HT1080 (cell line): ENCODE measurements at regions not wholly inside any gene's neighbourhood (a gene's known extent, or its start where the extent isn't known, plus 50 kb on each side); places are given as distances from the start of the nearest gene placed in this dataset.
A peak's percentile ranks its signal among the peaks of the same experiment; 100 is the strongest.
"Not testable (repeated sequence)": the region's sequence is repeated elsewhere in the genome, so short reads cannot be mapped to it uniquely, and the experiment has no call there.

Experiments
- DNase-seq: peaks from one replicate; pipeline ENCODE4 v3.0.0-alpha.2; 2015; ENCODE audit warnings: low read depth

DNA sequence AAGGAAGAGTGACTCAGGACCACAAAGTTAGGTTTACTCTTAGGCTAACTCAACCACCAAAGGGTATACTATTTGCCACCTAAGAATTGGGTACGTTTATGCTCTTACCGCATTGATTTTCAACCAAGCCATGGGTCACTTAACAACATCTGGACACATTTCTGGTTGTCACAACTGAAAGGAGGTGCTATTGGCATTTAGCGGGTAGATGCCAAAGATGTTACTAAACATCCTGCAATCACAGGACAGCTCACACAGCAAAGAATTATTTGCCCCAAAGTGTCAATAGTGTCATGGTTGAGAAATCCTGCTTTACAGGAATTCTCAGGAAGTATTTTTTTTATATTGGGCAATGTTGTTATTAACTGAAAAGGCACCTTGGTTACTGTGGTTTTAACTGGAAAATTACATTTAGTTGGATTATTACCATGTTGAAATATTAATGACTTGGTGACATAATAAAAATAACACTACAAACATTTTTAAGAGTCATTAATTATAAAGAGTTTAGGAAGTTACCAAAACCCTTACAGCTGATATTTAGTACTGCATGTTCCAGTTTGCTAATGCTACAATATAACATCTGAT is 185.0 kb upstream of the TMEM196 start:
- peak; percentile 96 for DNase-seq

DNA sequence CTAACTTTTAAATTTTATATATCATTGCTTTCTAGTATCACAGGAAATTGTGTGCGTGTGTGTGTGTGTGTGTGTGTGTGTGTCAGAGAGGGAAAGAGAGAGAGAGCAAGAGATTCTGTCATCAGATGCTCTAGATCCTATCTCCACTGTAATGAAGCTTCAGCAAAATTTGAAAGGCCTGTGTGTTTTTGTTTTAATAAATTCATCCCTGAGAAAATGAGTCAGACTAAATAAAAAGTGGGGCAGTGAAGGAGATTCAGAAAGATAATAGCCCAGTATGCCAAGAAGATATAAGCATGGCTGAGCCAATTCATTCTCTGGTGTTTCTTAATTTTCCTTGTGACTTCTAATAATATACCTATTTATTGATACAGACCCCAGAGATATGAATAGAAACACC is 184.2 kb upstream of the TMEM196 start:
- peak; percentile 58 for DNase-seq

DNA sequence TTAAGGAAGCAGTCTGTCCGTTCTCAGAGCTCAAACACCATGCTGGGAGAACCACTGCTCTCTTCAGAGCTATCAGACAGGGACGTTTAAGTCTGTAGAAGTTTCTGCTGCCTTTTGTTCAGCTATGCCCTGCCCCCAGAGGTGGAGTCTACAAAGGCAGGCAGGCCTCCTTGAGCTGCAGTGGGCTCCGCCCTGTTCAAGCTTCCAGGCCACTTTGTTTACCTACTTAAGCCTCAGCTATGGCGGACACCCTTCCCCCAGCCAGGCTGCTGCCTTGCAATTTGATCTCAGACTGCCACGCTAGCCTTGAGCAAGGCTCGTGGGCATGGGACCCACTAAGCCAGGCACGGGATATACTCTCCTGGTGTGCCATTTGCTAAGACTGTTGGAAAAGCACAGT is 180.7 kb upstream of the TMEM196 start:
- not testable (repeated sequence) for DNase-seq

DNA sequence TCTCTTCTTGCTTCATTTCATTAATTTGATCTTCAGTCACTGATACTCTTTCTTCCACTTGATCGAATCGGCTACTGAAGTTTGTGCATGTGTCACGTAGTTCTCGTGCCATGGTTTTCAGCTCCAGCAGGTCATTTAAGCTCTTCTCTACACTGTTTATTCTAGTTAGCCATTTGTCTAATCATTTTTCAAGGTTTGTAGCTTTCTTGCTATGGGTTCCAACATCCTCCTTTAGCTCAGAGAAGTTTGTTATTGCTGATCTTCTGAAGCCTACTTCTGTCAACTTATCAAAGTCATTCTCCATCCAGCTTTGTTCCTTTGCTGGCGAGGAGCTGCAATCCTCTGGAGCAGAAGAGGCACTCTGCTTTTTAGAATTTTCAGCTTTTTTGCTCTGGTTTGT is 180.0 kb upstream of the TMEM196 start:
- not testable (repeated sequence) for DNase-seq

DNA sequence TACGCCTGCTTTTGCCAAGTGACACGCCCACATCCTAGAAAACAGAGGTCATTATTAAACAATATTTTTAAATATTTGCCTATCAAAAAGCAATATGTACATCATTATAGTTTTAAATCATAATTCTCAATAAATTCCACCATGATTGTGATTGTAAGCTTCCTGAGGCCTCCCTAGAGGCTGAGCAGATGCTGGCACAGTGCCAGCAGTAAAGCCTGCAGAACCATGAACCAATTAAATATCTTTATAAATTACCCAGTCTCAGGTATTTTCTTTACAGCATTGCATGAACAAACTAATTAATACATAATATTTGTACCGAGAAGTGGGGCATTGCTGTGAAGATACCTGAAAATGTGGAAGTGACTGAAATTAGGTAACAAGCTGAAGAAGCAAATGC is 174.7 kb upstream of the TMEM196 start:
- DNase-seq = no peak

DNA sequence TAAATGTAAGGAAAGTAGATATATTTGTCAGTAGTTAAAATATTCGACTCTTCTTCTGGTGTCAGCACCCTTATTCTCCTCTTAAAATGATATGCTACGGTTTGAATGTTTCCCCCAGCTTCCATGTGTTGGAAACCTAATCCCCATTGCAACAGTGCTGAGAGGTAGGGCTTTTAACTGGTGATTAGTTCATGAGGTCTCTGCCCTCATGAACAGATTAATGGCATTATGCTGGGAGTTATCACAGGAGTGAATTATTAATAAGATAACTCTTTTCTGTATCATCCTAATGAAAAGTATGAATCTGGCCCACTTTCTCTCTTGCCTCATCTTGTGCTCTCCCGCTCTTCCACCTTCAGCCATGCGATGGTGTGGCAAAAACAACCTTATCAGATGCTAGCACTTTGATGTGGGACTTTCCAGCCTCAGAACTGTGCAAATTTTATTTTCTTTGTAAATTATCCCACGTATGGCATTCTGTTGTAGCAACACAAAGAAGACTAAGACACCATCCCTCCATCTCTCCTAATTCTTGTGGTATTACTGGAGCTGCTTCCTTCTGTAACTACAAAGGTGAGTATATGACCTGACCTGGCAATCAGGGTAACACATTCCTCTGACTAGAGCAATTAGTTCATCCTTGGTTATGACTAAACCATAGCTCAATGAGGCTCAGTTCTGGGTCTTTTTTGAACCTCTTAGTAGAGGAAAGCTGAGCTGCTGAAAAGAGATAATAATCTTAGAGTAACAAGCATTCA is 171.1 kb upstream of the TMEM196 start:
- no peak for DNase-seq

DNA sequence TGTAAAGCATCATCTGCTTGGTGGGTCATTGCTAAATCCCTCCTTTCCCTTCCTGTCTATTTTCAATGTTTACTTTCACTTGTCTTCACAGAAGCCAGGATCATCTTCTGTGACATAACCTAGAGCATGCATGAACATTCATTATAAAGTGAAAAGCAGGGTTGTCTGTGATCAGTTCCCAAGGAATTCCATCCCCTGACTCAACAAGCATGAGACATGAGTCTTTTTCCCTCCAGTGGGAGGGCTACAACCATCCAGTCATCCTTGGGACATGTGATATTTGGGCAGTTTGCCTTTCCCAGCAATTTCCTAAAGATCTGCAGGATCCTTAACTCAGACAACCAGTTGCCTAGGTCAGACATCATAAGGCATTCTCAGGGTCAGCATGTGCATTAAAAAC is 166.3 kb upstream of the TMEM196 start:
- DNase-seq = peak; percentile 89

DNA sequence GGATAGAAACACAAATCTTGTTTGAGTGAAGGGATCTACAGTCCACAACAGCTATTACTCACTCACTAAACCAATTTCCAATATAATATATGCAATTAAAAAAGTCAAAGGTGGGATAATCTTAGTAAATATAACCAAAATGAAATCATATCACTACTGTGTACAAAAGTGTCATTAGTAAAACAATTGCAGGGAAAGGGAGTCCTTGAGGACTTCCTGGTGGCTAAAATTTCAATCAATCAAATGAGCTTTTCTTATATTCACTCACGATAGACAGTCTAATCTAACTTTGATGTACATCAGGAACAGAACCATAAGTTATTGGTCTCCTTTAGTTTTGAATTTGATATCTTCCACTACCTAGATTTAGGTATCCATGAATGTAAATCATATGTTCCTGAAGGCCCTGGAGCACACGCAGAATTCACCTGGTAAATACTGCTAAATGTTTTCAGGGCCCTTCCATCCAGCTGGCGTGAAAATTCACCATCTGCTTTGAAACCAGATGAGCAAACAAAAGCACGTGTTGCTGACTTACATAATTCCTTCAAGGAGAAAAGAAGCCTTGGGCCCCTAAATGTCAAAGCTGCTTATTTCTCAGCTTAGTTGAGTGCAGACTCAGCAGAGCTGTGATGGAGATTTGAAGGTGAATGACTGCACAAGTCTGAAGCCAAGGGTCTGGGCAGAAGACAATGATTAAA is 159.3 kb upstream of the TMEM196 start:
- no peak for DNase-seq

DNA sequence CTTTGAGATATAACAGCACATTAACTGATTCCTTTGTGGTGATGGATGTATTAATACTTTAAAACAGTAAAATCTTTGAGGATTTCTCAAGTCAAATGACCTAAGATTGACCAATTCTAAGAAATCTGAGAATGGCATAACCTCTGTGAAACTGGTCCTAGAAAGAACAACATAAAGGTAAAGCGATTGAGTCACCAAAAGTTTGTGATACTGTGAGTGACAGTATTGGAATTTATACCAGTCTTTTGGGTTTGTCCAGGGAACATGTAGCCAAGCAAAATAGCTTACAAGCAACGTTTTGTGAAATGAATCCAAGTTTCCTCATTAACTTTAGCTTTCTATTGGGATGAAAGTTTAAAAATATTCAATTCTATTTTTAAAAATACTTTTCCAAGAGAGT is 157.4 kb upstream of the TMEM196 start:
- no peak for DNase-seq

DNA sequence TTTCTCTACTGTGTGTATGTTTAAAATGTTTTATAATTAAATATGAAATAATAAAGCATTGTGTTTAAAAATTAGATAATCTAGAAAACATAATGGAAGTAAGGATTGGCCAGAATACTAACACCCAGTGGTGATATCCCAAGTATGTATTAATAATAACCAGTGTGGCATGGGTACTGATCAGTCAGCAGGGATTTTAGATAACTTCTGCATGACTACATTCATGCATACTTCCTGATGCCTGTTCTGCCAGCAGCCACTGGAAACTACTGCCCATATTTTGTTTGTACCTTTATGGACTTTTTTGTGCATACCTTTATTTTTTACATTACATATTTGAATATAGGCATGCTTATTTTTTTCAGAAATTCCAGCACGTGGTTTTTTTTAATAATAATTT is 156.6 kb upstream of the TMEM196 start:
- DNase-seq = no peak

DNA sequence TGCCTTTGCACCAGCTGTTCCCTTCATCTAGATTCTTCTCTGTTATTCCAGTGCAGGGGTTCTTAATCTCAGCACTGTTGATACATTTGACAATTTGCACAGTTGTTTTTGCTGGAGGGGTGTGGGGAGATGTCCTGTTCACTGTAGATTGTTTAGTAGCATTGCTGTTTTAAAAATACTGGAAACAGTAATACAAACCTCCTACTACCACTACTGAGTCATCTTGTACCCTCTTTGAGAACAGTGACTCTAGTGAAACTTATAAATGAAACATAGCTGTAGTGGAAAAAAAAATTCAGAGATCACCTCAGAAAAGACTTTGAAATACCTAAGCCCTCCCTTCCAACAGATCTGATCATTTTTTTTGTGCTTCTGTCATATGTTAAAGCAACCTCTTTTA is 154.8 kb upstream of the TMEM196 start:
- DNase-seq = no peak

DNA sequence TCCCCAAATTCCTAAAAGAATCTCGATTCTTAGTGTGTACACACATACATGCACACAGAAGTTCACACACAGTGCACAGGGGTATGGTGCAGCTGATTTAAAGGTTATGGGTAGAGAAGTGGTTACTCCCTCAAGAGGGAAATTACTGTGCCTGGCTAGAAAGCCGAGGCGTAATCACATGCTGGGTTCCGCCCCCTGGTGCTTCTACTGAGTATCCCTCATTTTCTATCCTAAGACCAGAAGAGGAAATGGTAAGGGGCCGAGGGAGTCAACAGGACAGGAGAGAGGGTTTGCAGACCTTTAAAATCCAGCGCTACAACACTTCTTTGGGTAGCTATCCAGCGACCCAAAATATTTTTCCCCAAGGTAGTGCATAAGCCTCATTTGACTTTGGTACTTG is 147.3 kb upstream of the TMEM196 start:
- DNase-seq = no peak

DNA sequence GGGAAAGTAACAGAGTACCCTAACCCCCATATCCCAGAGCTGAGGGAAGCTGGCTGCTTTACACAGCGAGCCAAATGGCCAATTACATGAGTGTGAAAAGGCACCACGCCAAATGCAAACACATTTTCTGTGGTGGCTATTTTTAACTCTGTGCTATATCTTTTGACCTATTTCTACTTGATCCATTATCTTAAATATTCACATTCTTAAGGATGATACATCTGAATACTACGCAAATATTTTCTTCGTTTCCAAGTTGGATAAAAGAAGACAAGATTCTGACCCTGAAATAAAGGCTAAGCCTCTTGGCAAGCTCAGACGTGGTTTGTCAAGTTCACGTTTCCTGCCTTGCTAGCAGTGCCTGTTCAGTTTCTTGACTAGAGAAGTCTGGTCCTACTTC is 146.7 kb upstream of the TMEM196 start:
- DNase-seq = no peak

DNA sequence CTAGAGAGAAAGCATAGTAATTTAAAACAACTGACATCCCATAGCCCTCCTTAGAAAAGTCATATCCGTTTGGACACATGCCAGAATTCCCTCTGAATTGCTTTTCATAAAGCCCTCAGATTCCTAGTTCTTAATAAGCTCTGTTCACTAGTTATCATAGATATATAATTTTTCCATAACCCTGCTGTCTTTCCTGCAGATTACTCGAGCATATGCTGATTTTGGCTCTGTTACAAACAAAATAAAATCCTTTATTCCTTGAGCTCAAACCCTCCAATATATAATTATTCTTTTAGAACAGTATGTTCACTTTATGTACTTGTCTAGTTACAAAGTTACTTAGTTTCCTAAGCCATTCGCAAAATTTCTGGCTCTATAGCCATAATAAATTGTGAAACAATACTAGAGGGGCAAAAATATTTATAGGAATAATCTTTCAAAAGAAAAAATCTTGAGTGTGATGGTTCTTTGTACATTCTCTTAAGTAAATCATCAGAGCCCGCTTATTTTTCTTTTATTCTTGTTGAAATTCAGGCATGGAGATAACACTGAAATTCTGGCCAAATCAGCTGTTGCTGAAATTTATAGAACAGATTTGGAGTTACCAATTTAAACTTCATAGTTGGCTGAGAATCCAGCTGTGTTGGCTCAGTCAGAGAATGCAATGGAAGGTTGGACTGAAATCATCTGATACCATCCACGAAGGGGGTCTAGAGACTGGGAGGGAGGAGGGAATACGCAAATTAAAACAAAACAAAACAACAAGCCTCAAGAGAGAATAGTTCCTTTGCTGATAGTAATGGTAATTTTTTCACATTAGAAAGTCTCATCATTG is 146.1 kb upstream of the TMEM196 start:
- peak; percentile 7 for DNase-seq

DNA sequence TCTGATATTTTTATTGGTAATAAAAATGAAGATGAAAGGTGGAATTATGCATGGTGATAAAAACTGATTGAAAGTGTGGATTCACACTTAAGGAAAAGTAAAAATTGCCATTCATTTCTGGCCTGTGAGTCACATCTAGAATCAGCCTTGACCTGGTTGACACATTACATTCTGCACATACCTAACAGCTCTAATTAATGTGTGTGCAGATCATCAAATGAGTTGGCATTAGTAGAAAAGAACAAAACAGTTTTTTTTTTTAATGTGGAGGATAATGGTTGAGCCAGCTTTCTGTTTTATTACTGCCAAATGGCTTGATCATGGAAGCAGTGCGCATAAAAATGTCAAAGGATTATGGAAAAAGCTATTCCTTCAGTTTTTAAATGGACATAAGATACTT is 142.6 kb upstream of the TMEM196 start:
- peak; percentile 49 for DNase-seq

DNA sequence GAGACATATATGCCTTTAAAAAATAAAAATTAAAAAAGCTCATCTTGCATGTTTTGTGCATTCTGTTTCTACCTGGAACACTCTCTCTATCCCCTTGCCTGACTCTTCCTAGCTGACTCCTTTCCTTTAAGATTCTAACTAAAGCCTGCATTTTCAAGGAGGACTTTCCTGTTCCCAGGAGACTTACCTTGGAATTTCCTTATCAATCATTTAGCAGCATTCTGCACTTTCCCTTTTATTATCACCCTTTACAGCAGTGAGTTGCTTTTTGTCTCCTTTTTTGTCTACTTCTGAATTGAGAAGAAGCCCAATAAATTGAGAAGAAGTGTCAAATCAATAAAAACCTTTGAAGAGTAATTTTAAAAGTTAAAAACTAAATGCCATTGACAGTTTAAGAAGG is 142.2 kb upstream of the TMEM196 start:
- no peak for DNase-seq

DNA sequence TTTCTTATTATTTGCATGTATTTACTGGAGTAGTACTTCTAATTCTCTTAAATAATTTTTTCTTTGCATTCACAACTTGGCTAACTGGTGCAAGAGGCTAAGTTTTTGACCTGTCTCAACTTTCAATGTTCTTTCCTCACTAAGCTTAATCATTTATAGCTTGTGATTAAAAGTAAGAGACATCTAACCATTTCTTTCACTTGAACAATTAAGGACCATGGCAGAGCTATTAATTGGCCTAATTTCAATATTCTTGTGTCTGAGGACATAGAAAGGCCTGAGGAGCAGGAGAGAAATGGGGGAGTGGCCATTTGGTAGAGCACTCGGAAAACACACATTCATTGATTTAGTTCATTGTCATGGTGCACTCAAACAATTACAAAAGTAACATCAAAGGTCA is 141.4 kb upstream of the TMEM196 start:
- DNase-seq = no peak

DNA sequence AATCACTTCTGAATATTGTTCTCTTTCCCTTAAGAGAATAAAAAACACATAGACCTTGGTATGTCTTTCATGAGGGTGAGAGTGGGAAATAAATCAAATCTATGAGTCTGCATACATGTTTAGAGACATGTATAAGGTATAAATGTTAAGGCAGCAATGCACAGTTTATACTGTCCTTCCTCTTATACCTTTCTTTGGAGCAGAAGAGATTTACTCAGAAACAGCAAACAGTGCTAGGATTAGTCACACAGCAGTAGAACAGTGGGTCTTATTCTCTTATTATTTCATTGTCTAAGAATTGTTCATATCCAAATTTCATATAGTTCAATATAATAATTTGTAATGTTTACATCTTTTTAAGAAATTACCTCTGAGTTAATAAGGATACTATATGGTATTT is 126.7 kb upstream of the TMEM196 start:
- DNase-seq = no peak

DNA sequence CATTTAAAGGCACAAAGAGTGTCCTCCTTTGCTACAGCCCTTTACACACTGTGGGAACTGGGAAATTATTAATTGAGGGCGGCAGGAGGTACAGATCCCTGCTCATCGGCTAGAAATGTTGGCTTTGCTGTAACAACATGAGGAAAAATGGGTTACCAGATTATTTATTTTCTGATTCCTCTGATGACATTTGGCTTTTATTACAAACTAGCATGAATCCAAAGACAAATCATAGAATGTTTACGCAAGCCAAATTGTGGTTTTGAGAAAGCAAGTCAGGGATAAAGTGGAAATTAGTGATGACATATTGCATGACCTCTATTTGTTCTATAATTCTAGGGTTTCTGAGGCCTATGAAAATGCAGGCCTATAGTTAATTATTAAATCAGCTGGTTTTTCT is 126.1 kb upstream of the TMEM196 start:
- DNase-seq = no peak

DNA sequence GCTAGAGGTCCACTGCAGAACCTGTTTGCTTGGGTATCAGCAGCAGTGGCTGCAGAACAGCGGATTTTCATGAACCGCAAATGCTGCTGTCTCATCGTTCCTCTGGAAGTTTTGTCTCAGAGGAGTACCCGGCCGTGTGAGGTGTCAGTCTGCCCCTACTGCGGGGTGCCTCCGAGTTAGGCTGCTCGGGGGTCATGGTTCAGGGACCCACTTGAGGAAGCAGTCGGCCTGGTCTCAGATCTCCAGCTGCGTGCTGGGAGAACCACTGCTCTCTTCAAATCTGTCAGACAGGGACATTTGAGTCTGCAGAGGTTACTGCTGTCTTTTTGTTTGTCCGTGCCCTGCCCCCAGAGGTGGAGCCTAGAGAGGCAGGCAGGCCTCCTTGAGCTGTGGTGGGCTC is 109.5 kb upstream of the TMEM196 start:
- DNase-seq = not testable (repeated sequence)

DNA sequence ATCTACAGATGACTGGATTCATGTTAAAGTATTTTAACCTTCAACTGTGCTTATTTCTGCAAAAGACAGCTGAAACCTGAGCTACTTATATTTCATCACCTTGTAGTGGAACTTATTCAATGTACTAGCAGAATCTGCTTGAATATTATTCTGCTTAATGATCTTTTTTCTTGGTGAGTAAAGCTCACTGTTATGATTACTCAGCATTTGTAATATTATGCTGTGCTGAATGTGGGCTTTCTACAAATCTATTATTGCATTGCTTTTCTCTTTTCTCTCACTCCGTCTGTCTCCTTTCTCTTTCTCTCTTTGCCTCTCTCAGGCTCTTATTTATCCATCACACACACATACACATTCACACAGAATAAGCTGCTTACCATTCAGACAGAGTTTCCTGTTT is 98.7 kb upstream of the TMEM196 start:
- no peak for DNase-seq

DNA sequence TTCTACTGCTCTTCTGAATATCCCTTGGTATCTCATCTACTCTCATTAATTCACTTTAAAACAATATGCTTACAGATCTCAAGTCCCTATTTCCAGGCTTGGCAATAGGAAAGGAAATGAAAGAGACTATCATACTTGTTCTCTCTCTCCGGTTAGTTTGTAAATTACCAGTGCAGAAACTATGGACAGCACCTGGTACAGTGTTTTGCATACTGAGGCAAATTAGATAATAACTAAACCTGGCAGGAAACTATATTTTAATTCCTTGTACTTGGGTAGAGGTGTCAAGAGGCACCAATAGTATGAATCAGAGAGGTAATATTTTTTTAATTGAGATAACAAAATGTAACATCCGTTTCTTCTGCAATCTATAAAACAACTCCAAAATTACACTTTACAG is 97.7 kb upstream of the TMEM196 start:
- DNase-seq = no peak
